ENCODE measurements at regions not wholly inside any gene's neighbourhood (a gene's known extent, or its start where the extent isn't known, plus 50 kb on each side); places are given as distances from the start of the nearest gene placed in this dataset.

DNA sequence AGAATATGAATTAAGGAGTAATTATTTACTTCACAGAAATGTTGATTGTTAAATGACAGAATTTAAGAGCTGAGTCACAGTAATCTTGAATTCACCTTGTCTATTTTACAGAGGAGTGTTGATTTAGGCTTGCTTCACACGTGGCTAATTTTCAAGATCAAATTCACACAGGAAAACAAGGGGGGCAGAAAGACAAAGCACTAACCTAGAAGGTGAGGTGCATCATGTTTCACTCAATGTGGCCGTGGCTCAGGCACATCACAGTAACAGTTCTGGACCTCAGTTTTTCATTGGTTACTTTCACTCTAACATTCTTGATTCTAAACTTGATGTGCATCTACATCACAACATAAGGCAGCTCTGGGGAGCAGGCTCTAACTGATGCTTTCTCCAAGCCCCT, 69.6 kb upstream of the GNAQ start:
- no peaks in the 10 kb centered on the region for H3K79me2 ChIP-seq (ENCODE audit: insufficient read depth, low read length)
- no peak overlapping the region for H3K9ac ChIP-seq (ENCODE audit: low read depth, low read length, poor library complexity, severe bottlenecking)
- H3K4me2 ChIP-seq (ENCODE audit: low read depth, low read length, poor library complexity, severe bottlenecking) = no peak overlapping the region
- H3K9me3 ChIP-seq (ENCODE audit: insufficient read depth, low read depth, low read length) = no peaks in the 10 kb centered on the region
- no peak overlapping the region for H3K4me3 ChIP-seq (ENCODE audit: low read length, poor library complexity, severe bottlenecking)
- H2AFZ ChIP-seq (ENCODE audit: low read length) = no peak overlapping the region
- TF ChIP-seq EZH2phosphoT487 (IDR thresholded peaks at IDR 0.05; ENCODE audit: borderline replicate concordance) = no peak
- TF ChIP-seq, protein P1, sequence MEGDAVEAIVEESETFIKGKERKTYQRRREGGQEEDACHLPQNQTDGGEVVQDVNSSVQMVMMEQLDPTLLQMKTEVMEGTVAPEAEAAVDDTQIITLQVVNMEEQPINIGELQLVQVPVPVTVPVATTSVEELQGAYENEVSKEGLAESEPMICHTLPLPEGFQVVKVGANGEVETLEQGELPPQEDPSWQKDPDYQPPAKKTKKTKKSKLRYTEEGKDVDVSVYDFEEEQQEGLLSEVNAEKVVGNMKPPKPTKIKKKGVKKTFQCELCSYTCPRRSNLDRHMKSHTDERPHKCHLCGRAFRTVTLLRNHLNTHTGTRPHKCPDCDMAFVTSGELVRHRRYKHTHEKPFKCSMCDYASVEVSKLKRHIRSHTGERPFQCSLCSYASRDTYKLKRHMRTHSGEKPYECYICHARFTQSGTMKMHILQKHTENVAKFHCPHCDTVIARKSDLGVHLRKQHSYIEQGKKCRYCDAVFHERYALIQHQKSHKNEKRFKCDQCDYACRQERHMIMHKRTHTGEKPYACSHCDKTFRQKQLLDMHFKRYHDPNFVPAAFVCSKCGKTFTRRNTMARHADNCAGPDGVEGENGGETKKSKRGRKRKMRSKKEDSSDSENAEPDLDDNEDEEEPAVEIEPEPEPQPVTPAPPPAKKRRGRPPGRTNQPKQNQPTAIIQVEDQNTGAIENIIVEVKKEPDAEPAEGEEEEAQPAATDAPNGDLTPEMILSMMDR (conservative IDR thresholded peaks at IDR 0.05; ENCODE audit: low read length) = no peak
- no peaks in the 10 kb centered on the region for H3K4me1 ChIP-seq (ENCODE audit: insufficient read depth, low read length, poor library complexity, severe bottlenecking)
- no peaks in the 10 kb centered on the region for H3K9me2 ChIP-seq (replicated peaks; ENCODE audit: low read depth, low read length)
- no peaks in the 10 kb centered on the region for H3K27me3 ChIP-seq (ENCODE audit: insufficient read depth, low read length, poor library complexity, severe bottlenecking)
- no peaks in the 10 kb centered on the region for H4K20me1 ChIP-seq (ENCODE audit: insufficient read depth, low read length, poor library complexity, severe bottlenecking)
- no peaks in the 10 kb centered on the region for H3K36me3 ChIP-seq (ENCODE audit: insufficient read depth, low read length)
- H3F3A ChIP-seq (ENCODE audit: low read depth) = no peaks in the 10 kb centered on the region

GRCh38 chr9:78097541-78097940, 65.9 kb upstream of the GNAQ start:
- Histone ChIP-seq H3K27me3 (ENCODE audit: insufficient read depth, low read length, poor library complexity, severe bottlenecking) (no peaks in the 10 kb centered on the region), H3K9ac (ENCODE audit: low read depth, low read length, poor library complexity, severe bottlenecking) (no peak overlapping the region), H3K9me2 (replicated peaks; ENCODE audit: low read depth, low read length) (no peaks in the 10 kb centered on the region), H4K20me1 (ENCODE audit: insufficient read depth, low read length, poor library complexity, severe bottlenecking) (no peaks in the 10 kb centered on the region), H3K4me1 (ENCODE audit: insufficient read depth, low read length, poor library complexity, severe bottlenecking) (no peaks in the 10 kb centered on the region), H3K4me2 (ENCODE audit: low read depth, low read length, poor library complexity, severe bottlenecking) (no peak overlapping the region), H3K79me2 (ENCODE audit: insufficient read depth, low read length) (no peaks in the 10 kb centered on the region), H2AFZ (ENCODE audit: low read length) (no peak overlapping the region), H3F3A (ENCODE audit: low read depth) (no peaks in the 10 kb centered on the region), H3K36me3 (ENCODE audit: insufficient read depth, low read length) (no peaks in the 10 kb centered on the region), H3K4me3 (ENCODE audit: low read length, poor library complexity, severe bottlenecking) (no peak overlapping the region), H3K9me3 (ENCODE audit: insufficient read depth, low read depth, low read length) (no peaks in the 10 kb centered on the region)
- TF ChIP-seq EZH2phosphoT487 (IDR thresholded peaks at IDR 0.05; ENCODE audit: borderline replicate concordance) = no peak
- TF ChIP-seq, protein P1 (conservative IDR thresholded peaks at IDR 0.05; ENCODE audit: low read length) = no peak

DNA sequence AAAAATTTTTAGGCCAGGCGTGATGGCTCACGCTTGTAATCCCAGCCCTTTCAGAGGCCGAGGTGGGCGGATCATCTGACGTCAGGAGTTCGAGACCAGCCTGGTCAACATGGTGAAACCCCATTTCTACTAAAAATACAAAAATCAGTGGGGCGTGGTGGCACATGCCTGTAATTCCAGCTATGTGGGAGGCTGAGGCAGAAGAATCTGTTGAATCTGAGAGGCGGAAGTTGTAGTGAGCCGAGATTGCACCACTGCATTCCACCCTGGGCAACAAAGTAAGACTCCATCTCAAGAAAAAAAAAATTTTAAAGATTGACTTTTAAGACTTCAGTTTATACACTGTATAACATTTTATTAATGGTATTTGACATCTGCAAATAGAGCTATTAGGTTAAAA, 60.1 kb upstream of the GNAQ start:
- H3K9me3 ChIP-seq (ENCODE audit: insufficient read depth, low read depth, low read length) = no peaks in the 10 kb centered on the region

More for the DNA sequence above, 60.1 kb upstream of the GNAQ start:
- Histone ChIP-seq H3K36me3 (ENCODE audit: insufficient read depth, low read length) (no peaks in the 10 kb centered on the region), H2AFZ (ENCODE audit: low read length) (no peak overlapping the region), H3K79me2 (ENCODE audit: insufficient read depth, low read length) (no peaks in the 10 kb centered on the region), H3F3A (ENCODE audit: low read depth) (no peaks in the 10 kb centered on the region), H3K4me2 (ENCODE audit: low read depth, low read length, poor library complexity, severe bottlenecking) (no peak overlapping the region), H3K9ac (ENCODE audit: low read depth, low read length, poor library complexity, severe bottlenecking) (no peak overlapping the region), H3K27me3 (ENCODE audit: insufficient read depth, low read length, poor library complexity, severe bottlenecking) (no peaks in the 10 kb centered on the region), H3K4me1 (ENCODE audit: insufficient read depth, low read length, poor library complexity, severe bottlenecking) (no peaks in the 10 kb centered on the region), H3K4me3 (ENCODE audit: low read length, poor library complexity, severe bottlenecking) (no peak overlapping the region), H4K20me1 (ENCODE audit: insufficient read depth, low read length, poor library complexity, severe bottlenecking) (no peaks in the 10 kb centered on the region), H3K9me2 (replicated peaks; ENCODE audit: low read depth, low read length) (no peaks in the 10 kb centered on the region)
- no peak for TF ChIP-seq EZH2phosphoT487 (IDR thresholded peaks at IDR 0.05; ENCODE audit: borderline replicate concordance)
- TF ChIP-seq, protein P1 (conservative IDR thresholded peaks at IDR 0.05; ENCODE audit: low read length) = no peak

Data from Loucy (cell line).